ENCODE measurements at regions not wholly inside any gene's neighbourhood (a gene's known extent, or its start where the extent isn't known, plus 50 kb on each side); places are given as distances from the start of the nearest gene placed in this dataset.

DNA sequence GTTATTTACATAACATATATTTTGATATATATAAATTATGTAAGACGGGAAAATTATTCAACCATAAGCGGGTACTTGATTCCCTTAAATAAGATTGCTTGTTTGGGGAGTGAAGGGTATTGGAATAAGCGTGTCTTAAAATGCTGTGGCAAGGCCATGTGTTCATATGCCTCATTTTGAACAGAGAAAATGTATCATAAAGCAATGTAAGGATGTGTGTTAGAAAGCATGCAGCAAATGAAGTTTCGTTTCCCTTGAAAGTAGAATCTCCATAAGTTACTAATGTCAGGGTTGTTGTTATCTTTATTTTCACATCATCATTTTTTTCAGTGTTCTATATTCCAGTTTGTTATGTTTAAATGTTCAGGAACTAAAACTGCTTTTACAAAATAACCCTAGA lies 465.6 kb downstream of the FOXG1 start:
- no peak for DNase-seq (ENCODE audit: low spot score in 2 of 2)
- H3K9me3 ChIP-seq: no peaks in the 10 kb centered on the region
- no peak for TF ChIP-seq POLR2AphosphoS5 (IDR thresholded peaks at IDR 0.05)
- TF ChIP-seq, protein P1, sequence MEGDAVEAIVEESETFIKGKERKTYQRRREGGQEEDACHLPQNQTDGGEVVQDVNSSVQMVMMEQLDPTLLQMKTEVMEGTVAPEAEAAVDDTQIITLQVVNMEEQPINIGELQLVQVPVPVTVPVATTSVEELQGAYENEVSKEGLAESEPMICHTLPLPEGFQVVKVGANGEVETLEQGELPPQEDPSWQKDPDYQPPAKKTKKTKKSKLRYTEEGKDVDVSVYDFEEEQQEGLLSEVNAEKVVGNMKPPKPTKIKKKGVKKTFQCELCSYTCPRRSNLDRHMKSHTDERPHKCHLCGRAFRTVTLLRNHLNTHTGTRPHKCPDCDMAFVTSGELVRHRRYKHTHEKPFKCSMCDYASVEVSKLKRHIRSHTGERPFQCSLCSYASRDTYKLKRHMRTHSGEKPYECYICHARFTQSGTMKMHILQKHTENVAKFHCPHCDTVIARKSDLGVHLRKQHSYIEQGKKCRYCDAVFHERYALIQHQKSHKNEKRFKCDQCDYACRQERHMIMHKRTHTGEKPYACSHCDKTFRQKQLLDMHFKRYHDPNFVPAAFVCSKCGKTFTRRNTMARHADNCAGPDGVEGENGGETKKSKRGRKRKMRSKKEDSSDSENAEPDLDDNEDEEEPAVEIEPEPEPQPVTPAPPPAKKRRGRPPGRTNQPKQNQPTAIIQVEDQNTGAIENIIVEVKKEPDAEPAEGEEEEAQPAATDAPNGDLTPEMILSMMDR (IDR thresholded peaks at IDR 0.05): no peak
- TF ChIP-seq EP300 (IDR thresholded peaks at IDR 0.05): no peak
- no peak for TF ChIP-seq POLR2A (IDR thresholded peaks at IDR 0.05)
- H3K27me3 ChIP-seq: no peaks in the 10 kb centered on the region
- H3K36me3 ChIP-seq: no peaks in the 10 kb centered on the region
- no peak overlapping the region for H3K27ac ChIP-seq
- H3K4me1 ChIP-seq: no peaks in the 10 kb centered on the region
- 83% methylated on average over 4 of the region's 4 CpGs for WGBS
- no peak overlapping the region for H3K4me3 ChIP-seq

GRCh38 chr14:29232711-29233110 lies 466.1 kb downstream of the FOXG1 start:
- TF ChIP-seq EP300 (IDR thresholded peaks at IDR 0.05): no peak
- no peak for TF ChIP-seq POLR2A (IDR thresholded peaks at IDR 0.05)
- no peak for TF ChIP-seq POLR2AphosphoS5 (IDR thresholded peaks at IDR 0.05)
- TF ChIP-seq, protein P1 (IDR thresholded peaks at IDR 0.05): no peak
- H3K9me3 ChIP-seq: no peaks in the 10 kb centered on the region
- H3K27me3 ChIP-seq: no peaks in the 10 kb centered on the region
- no peak for DNase-seq (ENCODE audit: low spot score in 2 of 2)
- no peak overlapping the region for H3K4me3 ChIP-seq
- no peaks in the 10 kb centered on the region for H3K4me1 ChIP-seq
- no peak overlapping the region for H3K27ac ChIP-seq
- no peaks in the 10 kb centered on the region for H3K36me3 ChIP-seq

GRCh38 chr14:29233188-29233587 lies 466.6 kb downstream of the FOXG1 start:
- WGBS: 60% methylated on average over 4 of the region's 4 CpGs

DNA sequence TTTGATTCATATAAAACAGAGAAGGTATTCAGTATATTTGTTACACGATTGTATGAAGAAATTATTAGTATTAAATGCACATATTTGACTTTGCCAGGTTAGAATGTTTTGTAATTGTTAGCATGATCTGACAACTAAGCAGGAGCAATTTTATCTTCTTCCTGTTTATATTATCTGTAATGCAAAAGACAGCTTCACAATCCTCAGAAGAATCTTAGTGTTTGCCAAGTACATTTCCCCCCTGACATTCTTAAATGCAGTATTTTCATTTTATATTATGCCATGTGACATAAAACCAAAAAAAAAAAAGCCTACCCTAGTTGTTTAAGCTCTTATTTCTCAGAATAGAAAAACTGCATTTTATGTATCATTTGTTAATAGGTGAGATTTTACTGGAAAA lies 469.4 kb downstream of the FOXG1 start:
- no peak overlapping the region for H3K27ac ChIP-seq
- 83% methylated on average over 1 of the region's 1 CpG for WGBS
- H3K4me1 ChIP-seq: no peaks in the 10 kb centered on the region
- H3K36me3 ChIP-seq: no peaks in the 10 kb centered on the region
- TF ChIP-seq, protein P1 (IDR thresholded peaks at IDR 0.05): no peak
- no peak for TF ChIP-seq EP300 (IDR thresholded peaks at IDR 0.05)
- TF ChIP-seq POLR2AphosphoS5 (IDR thresholded peaks at IDR 0.05): no peak
- no peak for TF ChIP-seq POLR2A (IDR thresholded peaks at IDR 0.05)
- no peaks in the 10 kb centered on the region for H3K9me3 ChIP-seq
- no peaks in the 10 kb centered on the region for H3K27me3 ChIP-seq
- no peak for DNase-seq (ENCODE audit: low spot score in 2 of 2)
- H3K4me3 ChIP-seq: no peak overlapping the region

More at GRCh38 chr14:29233188-29233587, 466.6 kb downstream of the FOXG1 start:
- Histone ChIP-seq H3K36me3 (no peaks in the 10 kb centered on the region), H3K9me3 (no peaks in the 10 kb centered on the region), H3K27me3 (no peaks in the 10 kb centered on the region), H3K4me3 (no peak overlapping the region), H3K27ac (no peak overlapping the region), H3K4me1 (no peaks in the 10 kb centered on the region)
- TF ChIP-seq POLR2AphosphoS5 (IDR thresholded peaks at IDR 0.05) (no peak), EP300 (IDR thresholded peaks at IDR 0.05) (no peak), POLR2A (IDR thresholded peaks at IDR 0.05) (no peak)
- TF ChIP-seq, protein P1 (IDR thresholded peaks at IDR 0.05): no peak
- DNase-seq (ENCODE audit: low spot score in 2 of 2): no peak

DNA sequence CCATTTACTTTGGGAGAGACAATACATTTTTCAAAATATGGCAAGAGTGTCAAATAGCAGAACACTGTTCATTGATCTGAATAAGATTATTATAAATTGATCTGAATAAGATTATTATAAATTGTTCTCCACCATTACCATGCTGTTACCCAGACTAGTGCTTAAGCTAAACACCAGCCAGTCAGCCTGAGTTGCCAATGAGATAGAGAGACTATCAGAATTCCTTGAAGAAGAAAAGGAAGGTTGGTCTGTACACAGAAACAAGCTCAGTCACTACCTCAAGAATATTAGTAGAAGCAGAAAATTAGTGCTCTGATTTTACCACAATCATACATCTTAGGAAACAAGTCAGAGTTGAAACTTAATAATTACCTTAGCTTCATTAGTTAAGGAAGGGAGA lies 469.8 kb downstream of the FOXG1 start:
- Histone ChIP-seq H3K27ac (no peak overlapping the region), H3K9me3 (no peaks in the 10 kb centered on the region), H3K4me1 (no peaks in the 10 kb centered on the region), H3K4me3 (no peak overlapping the region), H3K36me3 (no peaks in the 10 kb centered on the region), H3K27me3 (no peaks in the 10 kb centered on the region)
- TF ChIP-seq, protein P1 (IDR thresholded peaks at IDR 0.05): no peak
- TF ChIP-seq EP300 (IDR thresholded peaks at IDR 0.05): no peak
- no peak for TF ChIP-seq POLR2AphosphoS5 (IDR thresholded peaks at IDR 0.05)
- TF ChIP-seq POLR2A (IDR thresholded peaks at IDR 0.05): no peak
- DNase-seq (ENCODE audit: low spot score in 2 of 2): no peak

Measured in suprapubic skin (tissue), 4 donors.